Activated T-cell treated with anti-CD3 and anti-CD28 coated beads, Interleukin-2, amount 50 U/mL, for 24 hours (primary cell): ENCODE measurements at regions not wholly inside any gene's neighbourhood (a gene's known extent, or its start where the extent isn't known, plus 50 kb on each side); places are given as distances from the start of the nearest gene placed in this dataset.
"Not testable (repeated sequence)": the region's sequence is repeated elsewhere in the genome, so short reads cannot be mapped to it uniquely, and the experiment has no call there.

Source experiments
- DNase-seq: peaks from one replicate; pipeline ENCODE4 v3.0.0-alpha.2; 2020
- H3K27ac Mint-ChIP-seq: 2 replicates; pipeline ENCODE4 v1.8.0; 2020; ENCODE audit warnings: mild to moderate bottlenecking, mixed read lengths
- H3K27me3 Mint-ChIP-seq: 2 replicates; pipeline ENCODE4 v1.8.0; 2020; ENCODE audit warnings: mixed read lengths
- H3K36me3 Mint-ChIP-seq: 2 replicates; pipeline ENCODE4 v1.8.0; 2020; ENCODE audit warnings: low read depth, mixed read lengths
- H3K4me1 Mint-ChIP-seq: 2 replicates; pipeline ENCODE4 v1.8.0; 2020; ENCODE audit warnings: low read depth, mixed read lengths
- H3K4me3 Mint-ChIP-seq: 2 replicates; pipeline ENCODE4 v1.8.0; 2020; ENCODE audit warnings: mild to moderate bottlenecking, moderate library complexity, mixed read lengths
- H3K9me3 Mint-ChIP-seq: 2 replicates; pipeline ENCODE4 v1.8.0; 2020; ENCODE audit warnings: mixed read lengths

DNA sequence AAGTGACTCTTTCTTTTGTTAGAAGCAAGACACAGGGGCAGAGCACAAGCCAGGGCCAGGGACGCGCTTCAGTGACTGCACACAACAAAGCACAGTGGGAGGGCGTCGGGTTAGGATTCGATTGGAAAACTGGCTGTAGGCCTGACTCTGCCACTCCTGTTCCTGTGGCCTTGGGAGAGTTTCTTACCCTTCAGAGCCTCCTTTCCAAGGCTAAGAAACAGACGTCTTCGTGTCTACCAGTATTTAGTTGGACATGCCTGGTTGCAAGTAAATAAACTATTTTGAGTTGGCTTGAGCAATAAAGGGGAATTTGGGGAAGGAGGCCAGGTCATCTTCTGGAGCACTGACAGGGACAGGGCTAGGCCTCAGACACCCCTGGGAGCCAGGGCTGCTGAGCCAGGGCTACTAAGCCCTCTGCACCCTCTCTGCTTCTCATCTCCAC, 549.1 kb downstream of the INSC start:
- Mint-ChIP-seq H3K4me1 (no peaks in the 10 kb centered on the region), H3K36me3 (no peaks in the 10 kb centered on the region), H3K27me3 (no peaks in the 10 kb centered on the region), H3K9me3 (no peaks in the 10 kb centered on the region), H3K4me3 (no peak overlapping the region), H3K27ac (no peak overlapping the region)
- DNase-seq = no peak

DNA sequence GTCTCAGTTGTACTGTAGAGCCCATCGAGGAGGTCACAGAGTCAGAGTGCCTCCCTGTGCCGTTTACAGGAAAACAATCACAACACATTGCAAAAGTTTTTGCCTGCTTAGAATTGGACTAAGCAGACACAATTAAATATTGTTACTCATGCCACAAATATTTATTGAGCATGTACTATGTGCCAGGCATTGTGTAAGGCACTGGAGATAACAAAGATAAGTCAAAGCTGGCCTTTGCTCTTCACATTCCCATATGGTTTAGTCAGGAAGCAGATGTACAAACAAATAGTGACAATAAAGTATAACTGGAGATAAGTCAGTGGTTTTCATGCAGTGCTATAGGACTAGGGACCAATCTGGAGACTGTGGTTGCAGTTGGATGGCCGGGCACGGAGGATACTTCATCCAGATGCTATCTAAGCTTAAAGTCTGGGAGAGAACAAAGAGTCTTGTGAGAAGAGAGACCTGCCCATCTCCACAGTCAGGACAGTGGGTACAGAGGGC, 550.7 kb downstream of the INSC start:
- H3K27ac Mint-ChIP-seq = no peak overlapping the region
- H3K27me3 Mint-ChIP-seq = peaks cover under 1% of the 10 kb centered on the region
- no peaks in the 10 kb centered on the region for H3K36me3 Mint-ChIP-seq
- H3K4me3 Mint-ChIP-seq = no peak overlapping the region
- H3K9me3 Mint-ChIP-seq = no peaks in the 10 kb centered on the region
- DNase-seq = no peak
- H3K4me1 Mint-ChIP-seq = no peaks in the 10 kb centered on the region

DNA sequence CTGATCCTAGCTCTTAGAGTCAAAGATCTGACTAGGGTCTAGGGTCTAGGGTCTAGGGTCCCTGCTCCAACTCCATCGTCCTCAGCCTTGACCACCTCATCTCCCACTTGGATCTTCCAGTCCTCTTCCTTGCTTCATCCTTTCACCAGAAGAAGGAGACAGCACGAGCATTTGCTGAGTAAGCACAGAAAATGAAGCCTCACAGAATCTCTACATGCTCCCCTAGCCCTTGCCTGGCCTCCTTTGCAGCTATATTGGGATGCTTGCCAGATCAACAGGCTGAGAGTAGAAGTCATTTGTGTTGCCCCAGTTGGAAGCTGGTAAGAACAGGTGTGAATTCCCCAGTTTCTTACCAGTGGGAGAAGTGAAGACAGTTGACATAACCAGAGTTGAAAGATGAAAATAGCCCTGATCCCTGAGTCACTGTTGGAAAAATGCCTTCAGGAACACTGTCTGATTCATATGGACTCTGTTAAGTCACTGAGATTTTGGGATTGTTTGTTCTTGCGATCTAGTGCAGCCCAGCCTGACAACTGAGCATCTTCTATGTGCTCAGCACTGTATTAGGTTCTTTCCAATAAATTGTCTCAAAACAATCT, 552.5 kb downstream of the INSC start:
- no peaks in the 10 kb centered on the region for H3K36me3 Mint-ChIP-seq
- no peaks in the 10 kb centered on the region for H3K9me3 Mint-ChIP-seq
- no peak for DNase-seq
- H3K27me3 Mint-ChIP-seq = peaks cover 8% of the 10 kb centered on the region
- no peak overlapping the region for H3K4me3 Mint-ChIP-seq
- no peak overlapping the region for H3K27ac Mint-ChIP-seq
- H3K4me1 Mint-ChIP-seq = no peaks in the 10 kb centered on the region

DNA sequence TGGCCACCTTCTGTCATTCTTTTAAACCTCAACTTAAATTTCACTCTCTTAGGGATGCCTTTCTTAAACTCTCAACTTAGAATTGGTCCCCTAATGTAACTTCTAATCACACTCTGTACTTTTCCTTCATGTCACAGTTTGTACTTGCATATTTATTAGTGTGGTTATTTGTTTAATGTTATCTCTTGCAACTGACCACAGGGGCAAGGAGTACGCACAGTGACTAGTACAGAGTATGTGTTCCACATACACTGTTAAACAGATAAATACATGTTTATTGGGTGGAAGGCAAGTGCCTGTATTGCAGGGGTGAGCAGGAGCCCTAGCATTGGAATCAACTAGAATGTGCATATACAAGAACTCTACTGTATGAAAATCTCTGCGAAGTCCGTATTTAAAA, 554.0 kb downstream of the INSC start:
- Mint-ChIP-seq H3K27ac (no peak overlapping the region), H3K4me1 (no peaks in the 10 kb centered on the region), H3K4me3 (no peak overlapping the region), H3K36me3 (no peaks in the 10 kb centered on the region), H3K9me3 (no peaks in the 10 kb centered on the region), H3K27me3 (peaks cover 8% of the 10 kb centered on the region)
- no peak for DNase-seq

DNA sequence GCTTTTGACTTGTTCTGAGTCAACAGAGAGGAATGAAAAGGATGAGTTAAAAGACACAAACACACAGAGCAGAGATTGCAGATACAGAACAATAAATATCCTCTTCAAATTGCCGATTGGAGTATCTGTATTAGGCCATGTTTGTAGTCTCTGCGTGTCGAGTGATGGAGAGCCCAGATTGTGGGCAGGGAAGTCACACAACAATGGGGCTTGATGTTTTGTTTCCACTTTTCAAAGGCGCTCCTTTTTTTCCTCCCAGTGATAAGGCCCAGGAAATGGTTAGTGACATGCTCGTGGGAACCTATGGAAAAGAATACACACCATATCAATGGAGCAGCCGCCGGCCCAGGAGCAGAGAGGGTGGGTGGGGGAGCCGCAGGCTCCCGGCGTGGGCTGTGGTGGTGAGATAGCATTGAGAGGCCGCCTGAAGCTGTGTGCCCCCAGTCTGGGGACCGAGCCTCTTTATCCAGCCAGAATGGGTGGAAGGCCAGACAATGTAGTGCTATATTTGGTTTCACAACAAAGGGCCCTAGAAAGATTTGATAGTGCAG, 555.9 kb downstream of the INSC start:
- Mint-ChIP-seq H3K36me3 (no peaks in the 10 kb centered on the region), H3K27ac (no peak overlapping the region), H3K4me3 (no peak overlapping the region), H3K4me1 (no peaks in the 10 kb centered on the region), H3K27me3 (peaks cover 8% of the 10 kb centered on the region), H3K9me3 (peaks cover under 1% of the 10 kb centered on the region)
- no peak for DNase-seq

DNA sequence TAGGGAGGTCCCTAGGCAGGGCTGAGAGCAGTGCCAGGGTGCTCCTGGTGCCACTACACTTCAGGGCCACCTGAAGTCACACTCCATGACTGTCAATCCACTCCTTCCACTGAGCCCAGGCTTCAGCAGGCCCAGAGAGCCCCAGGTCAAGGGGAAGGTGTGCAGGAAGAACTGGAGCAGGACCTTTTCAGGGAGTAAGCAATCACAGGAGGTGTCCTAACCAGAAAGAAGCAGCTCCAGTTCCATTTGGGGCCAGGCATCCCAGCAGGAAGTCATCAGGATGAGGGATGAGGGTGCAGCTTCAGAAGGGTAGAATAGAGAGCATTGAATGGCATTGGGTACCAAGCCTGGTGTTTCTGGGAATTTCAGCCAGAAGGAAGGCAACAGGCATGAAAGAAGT, 556.5 kb downstream of the INSC start:
- no peaks in the 10 kb centered on the region for H3K4me1 Mint-ChIP-seq
- no peak overlapping the region for H3K27ac Mint-ChIP-seq
- peaks cover 8% of the 10 kb centered on the region for H3K27me3 Mint-ChIP-seq

DNA sequence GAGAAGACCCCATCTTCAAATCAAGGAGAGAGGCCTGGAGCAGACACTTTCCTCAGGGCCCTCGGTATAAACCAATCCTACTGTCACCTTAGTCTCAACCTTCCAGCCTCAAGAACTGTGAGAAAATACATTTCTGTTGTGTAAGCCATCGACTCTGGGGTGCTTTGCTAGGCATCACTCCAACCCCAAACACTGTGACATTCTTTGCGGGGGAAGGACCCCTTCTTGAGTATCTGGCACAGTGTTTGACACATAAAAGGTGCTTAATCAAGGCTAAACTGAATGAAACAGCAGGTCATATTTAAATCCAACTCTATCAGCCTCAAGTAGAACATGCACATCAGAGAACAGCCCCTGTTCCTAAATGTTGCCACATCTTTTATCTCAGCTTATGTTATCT, 558.1 kb downstream of the INSC start:
- peaks cover 14% of the 10 kb centered on the region for H3K9me3 Mint-ChIP-seq
- no peaks in the 10 kb centered on the region for H3K4me1 Mint-ChIP-seq
- no peak for DNase-seq
- H3K4me3 Mint-ChIP-seq = no peak overlapping the region
- H3K27me3 Mint-ChIP-seq = peaks cover 8% of the 10 kb centered on the region
- H3K27ac Mint-ChIP-seq = no peak overlapping the region
- no peaks in the 10 kb centered on the region for H3K36me3 Mint-ChIP-seq

More for the DNA sequence above, 556.5 kb downstream of the INSC start:
- Mint-ChIP-seq H3K36me3 (no peaks in the 10 kb centered on the region), H3K4me3 (no peak overlapping the region), H3K9me3 (peaks cover 5% of the 10 kb centered on the region)
- DNase-seq = no peak

DNA sequence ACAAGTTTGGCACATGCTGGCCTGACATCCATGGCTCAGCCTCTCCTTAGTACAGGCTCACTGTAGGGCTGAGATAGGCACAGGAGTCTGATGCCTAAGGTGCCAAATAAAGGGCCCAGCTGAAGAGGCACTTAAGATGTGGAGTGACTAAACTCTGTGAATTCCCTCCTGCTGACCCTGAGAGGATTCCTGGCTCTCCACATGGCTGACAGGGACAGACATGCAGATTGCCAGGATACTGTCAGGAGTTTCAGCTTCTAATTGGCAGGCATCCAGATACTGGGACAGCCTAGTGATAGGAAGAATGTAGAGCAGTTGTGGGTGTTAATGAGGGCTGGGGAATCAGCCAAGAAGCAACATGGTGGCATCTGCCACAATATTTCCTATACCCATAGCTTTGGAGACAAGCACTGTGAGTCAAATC, 558.7 kb downstream of the INSC start:
- H3K27me3 Mint-ChIP-seq = peaks cover 8% of the 10 kb centered on the region

DNA sequence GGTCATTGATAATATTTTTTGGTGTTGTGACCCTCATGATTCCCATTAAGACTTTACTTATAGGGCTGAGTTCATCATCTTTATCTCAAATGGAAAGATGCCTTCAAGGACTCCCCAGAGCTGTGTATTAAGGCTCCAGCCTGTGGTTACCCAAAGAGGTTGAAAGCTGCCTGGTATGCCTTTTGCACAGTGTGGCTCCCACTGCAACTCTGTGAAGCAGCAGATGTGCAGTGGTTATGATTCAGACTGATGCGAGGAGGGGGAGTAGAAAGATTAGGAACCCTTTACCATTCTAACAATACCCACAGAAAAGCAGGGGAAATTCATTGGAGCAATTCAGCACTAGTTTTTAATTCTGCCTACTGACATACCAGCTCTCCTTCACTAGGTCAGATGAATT, 560.0 kb downstream of the INSC start:
- H3K27me3 Mint-ChIP-seq = peaks cover 8% of the 10 kb centered on the region
- H3K9me3 Mint-ChIP-seq = peaks cover 20% of the 10 kb centered on the region
- no peaks in the 10 kb centered on the region for H3K4me1 Mint-ChIP-seq
- DNase-seq = no peak
- no peak overlapping the region for H3K27ac Mint-ChIP-seq
- H3K36me3 Mint-ChIP-seq = no peaks in the 10 kb centered on the region
- H3K4me3 Mint-ChIP-seq = no peak overlapping the region

More for the DNA sequence above, 558.7 kb downstream of the INSC start:
- H3K4me3 Mint-ChIP-seq = no peak overlapping the region
- DNase-seq = no peak
- no peak overlapping the region for H3K27ac Mint-ChIP-seq
- no peaks in the 10 kb centered on the region for H3K36me3 Mint-ChIP-seq
- H3K9me3 Mint-ChIP-seq = peaks cover 15% of the 10 kb centered on the region
- H3K4me1 Mint-ChIP-seq = no peaks in the 10 kb centered on the region

DNA sequence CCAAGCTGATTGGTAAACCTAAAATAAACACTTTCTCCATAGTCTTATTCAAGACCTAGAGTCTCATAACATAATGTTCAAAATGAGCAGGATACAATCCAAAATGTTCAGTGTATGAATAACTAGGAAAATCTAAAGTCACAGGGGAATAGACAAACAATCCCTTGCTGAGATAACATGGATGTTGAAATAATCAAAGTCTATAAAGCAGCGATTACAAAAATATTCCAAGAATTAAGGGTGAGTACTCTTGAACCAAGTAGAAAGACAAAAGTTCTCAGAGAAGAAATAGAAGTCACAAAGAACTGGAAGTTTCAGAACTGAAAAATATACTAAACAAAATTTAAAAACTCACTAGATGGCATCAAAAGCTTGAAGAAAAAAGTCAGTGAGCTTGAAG, 561.0 kb downstream of the INSC start:
- DNase-seq = no peak
- H3K27me3 Mint-ChIP-seq = peaks cover 5% of the 10 kb centered on the region
- H3K36me3 Mint-ChIP-seq = no peaks in the 10 kb centered on the region
- H3K27ac Mint-ChIP-seq = no peak overlapping the region
- peaks cover 20% of the 10 kb centered on the region for H3K9me3 Mint-ChIP-seq
- no peak overlapping the region for H3K4me3 Mint-ChIP-seq
- H3K4me1 Mint-ChIP-seq = no peaks in the 10 kb centered on the region

DNA sequence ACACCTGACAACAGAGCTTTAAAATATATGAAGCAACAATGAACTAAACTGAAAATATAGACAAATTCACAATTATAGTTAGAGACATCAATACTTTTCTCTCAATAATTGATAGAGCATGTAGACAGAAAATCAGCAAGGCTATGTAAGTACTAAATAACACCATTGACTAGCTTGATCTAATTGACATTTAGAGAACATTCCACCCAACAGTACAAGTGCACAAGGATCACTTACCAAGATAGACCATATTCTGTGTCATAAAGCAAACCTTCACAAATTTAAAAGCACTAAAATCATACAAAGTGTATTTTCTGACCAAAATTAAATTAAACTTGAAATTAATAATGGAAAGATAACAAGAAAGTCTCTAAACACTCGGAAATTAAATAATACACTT, 562.5 kb downstream of the INSC start:
- no peak for DNase-seq
- Mint-ChIP-seq H3K27me3 (no peaks in the 10 kb centered on the region), H3K9me3 (peaks cover 20% of the 10 kb centered on the region), H3K4me1 (no peaks in the 10 kb centered on the region), H3K4me3 (no peak overlapping the region), H3K27ac (no peak overlapping the region), H3K36me3 (no peaks in the 10 kb centered on the region)

DNA sequence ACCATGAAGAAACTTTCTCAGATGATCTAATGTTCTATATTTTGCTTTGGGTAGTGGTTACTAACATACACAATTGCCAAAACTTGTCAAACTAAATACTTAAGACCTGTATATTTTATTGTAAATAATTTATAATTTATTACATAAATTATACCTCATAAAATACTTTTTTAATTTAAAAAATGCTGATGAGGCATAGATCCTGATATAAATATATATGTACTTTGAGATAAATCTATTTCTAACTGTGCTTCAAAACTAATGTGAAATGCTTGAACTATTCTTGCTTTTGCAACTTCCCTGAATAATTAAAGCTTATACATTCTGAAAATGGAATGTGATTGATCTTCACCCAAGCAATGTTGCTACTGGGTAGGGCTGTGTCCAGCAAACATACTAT, 568.8 kb downstream of the INSC start:
- no peak for DNase-seq
- H3K4me1 Mint-ChIP-seq = no peaks in the 10 kb centered on the region
- no peak overlapping the region for H3K27ac Mint-ChIP-seq
- no peaks in the 10 kb centered on the region for H3K36me3 Mint-ChIP-seq
- peaks cover 18% of the 10 kb centered on the region for H3K9me3 Mint-ChIP-seq
- no peak overlapping the region for H3K4me3 Mint-ChIP-seq
- no peaks in the 10 kb centered on the region for H3K27me3 Mint-ChIP-seq

DNA sequence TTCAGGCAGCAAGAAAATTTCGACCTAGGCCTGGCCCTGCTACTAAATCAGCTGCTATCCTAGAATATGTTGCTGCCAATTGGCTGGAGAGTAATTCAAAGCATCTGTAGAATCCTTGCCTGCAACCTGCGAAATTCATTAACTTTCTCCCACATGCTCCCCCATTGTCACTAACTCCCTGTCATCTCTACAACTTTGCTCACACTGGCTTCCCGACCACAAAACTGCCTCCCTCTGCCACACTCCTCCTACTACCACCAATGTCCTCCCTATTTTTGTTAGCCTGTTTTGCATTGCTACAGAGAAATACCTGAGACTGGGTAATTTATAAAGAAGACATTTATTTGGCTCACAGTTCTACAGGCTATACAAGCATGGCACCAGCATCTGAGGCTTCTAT, 570.6 kb downstream of the INSC start:
- Mint-ChIP-seq H3K4me3 (no peak overlapping the region), H3K4me1 (no peaks in the 10 kb centered on the region), H3K36me3 (no peaks in the 10 kb centered on the region), H3K27me3 (peaks cover 2% of the 10 kb centered on the region), H3K27ac (no peak overlapping the region), H3K9me3 (peaks cover 15% of the 10 kb centered on the region)
- no peak for DNase-seq

DNA sequence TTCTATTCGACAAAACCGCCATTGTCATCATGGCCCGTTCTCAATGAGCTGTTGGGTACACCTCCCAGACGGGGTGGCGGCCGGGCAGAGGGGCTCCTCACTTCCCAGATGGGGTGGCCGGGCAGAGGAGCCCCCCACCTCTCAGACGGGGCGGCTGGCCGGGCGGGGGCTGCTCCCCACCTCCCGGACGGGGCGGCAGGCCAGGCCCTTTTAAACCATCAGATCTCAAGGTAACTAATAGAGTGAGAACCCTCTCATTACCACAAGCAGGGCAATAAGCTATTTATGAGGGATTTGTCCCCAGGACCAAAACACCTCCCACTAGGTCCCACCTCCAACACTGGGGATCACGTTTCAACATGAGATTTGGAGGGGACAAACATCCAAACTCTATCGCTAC, 571.5 kb downstream of the INSC start:
- not testable (repeated sequence) for DNase-seq, H3K36me3 Mint-ChIP-seq, H3K4me3 Mint-ChIP-seq, H3K27ac Mint-ChIP-seq, H3K27me3 Mint-ChIP-seq, H3K4me1 Mint-ChIP-seq
- H3K9me3 Mint-ChIP-seq = peaks cover 15% of the 10 kb centered on the region

DNA sequence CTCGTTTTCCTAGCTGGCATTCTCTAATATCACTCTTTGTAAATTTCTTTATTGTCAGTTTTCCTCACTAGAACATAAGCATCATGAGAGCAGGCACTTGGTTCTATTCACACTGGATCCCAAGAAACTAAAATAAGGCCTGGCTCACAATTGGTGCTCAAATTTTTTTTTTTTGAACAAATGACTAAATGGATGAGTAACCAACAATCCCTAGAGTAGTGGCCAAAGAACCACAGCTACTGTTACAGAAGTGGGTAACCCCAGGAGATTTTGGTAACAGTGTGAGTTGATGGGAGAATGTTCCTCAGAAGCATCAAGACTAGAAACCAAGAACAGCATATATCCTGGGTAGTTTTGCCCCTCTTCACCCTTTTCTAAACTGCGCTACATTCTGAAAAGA, 572.6 kb downstream of the INSC start:
- no peak for DNase-seq
- peaks cover 15% of the 10 kb centered on the region for H3K9me3 Mint-ChIP-seq
- peaks cover 2% of the 10 kb centered on the region for H3K27me3 Mint-ChIP-seq
- H3K4me1 Mint-ChIP-seq = no peaks in the 10 kb centered on the region
- no peak overlapping the region for H3K27ac Mint-ChIP-seq
- no peaks in the 10 kb centered on the region for H3K36me3 Mint-ChIP-seq
- H3K4me3 Mint-ChIP-seq = no peak overlapping the region
